ENCODE measurements at regions not wholly inside any gene's neighbourhood (a gene's known extent, or its start where the extent isn't known, plus 50 kb on each side); places are given as distances from the start of the nearest gene placed in this dataset.

GRCh38 chr20:52349806-52350205 lies 158.2 kb upstream of the ZFP64 start:
- POLR2A ChIA-PET (ENCODE audit: low non-redundant PET): no interaction called here
- DNase-seq (ENCODE audit: low spot score): no peak
- CTCF ChIA-PET: no interaction called here
- no peak for TF ChIP-seq CTCF (conservative IDR thresholded peaks at IDR 0.05; ENCODE audit: low read depth)
- no peak overlapping the region for H3K27ac ChIP-seq

- DNase-seq (ENCODE audit: low spot score): no peak
- ChIA-PET POLR2A (ENCODE audit: low non-redundant PET) (no interaction called here), CTCF (no interaction called here)
- no peak overlapping the region for H3K27ac ChIP-seq
- TF ChIP-seq CTCF (conservative IDR thresholded peaks at IDR 0.05; ENCODE audit: low read depth): no peak
Measured at GRCh38 chr20:52348434-52348833, 156.9 kb upstream of the ZFP64 start.

- CTCF ChIA-PET: no interaction called here
- H3K27ac ChIP-seq: no peak overlapping the region
- POLR2A ChIA-PET (ENCODE audit: low non-redundant PET): no interaction called here
- no peak for TF ChIP-seq CTCF (conservative IDR thresholded peaks at IDR 0.05; ENCODE audit: low read depth)
- DNase-seq (ENCODE audit: low spot score): no peak
Measured at GRCh38 chr20:52346797-52347196, 155.2 kb upstream of the ZFP64 start.

- no peak for DNase-seq (ENCODE audit: low spot score)
- H3K27ac ChIP-seq: no peak overlapping the region
- no peak for TF ChIP-seq CTCF (conservative IDR thresholded peaks at IDR 0.05; ENCODE audit: low read depth)
- POLR2A ChIA-PET (ENCODE audit: low non-redundant PET): no interaction called here
- CTCF ChIA-PET: interaction anchor here (0.6 to 0.7 kb wide), 2 partner anchors 933 to 1055 kb away, joined by 3 to 5 read pairs; no protein-coding TSS in a partner anchor
Measured at GRCh38 chr20:52342913-52343312, 151.3 kb upstream of the ZFP64 start.

GRCh38 chr20:52340036-52340634 lies 148.6 kb upstream of the ZFP64 start:
- no peak overlapping the region for H3K27ac ChIP-seq
- POLR2A ChIA-PET (ENCODE audit: low non-redundant PET): interaction anchor here (0.7 kb wide), 1 partner anchor 9 kb away, joined by 3 read pairs; no protein-coding TSS in a partner anchor
- CTCF ChIA-PET: no interaction called here
- no peak for DNase-seq (ENCODE audit: low spot score)
- no peak for TF ChIP-seq CTCF (conservative IDR thresholded peaks at IDR 0.05; ENCODE audit: low read depth)

GRCh38 chr20:52332649-52333250 lies 141.2 kb upstream of the ZFP64 start:
- no peak overlapping the region for H3K27ac ChIP-seq
- CTCF ChIA-PET: no interaction called here
- DNase-seq (ENCODE audit: low spot score): no peak
- TF ChIP-seq CTCF (conservative IDR thresholded peaks at IDR 0.05; ENCODE audit: low read depth): no peak
- POLR2A ChIA-PET (ENCODE audit: low non-redundant PET): no interaction called here

All from RWPE1 (cell line).